HepG2 (cell line): ENCODE measurements at regions not wholly inside any gene's neighbourhood (a gene's known extent, or its start where the extent isn't known, plus 50 kb on each side); places are given as distances from the start of the nearest gene placed in this dataset.

Experiments used
- ARID5B ChIP-seq: IDR thresholded peaks from 2 replicates; pipeline ENCODE4 v1.4.0; 2020; ENCODE audit warnings: mild to moderate bottlenecking, missing genetic modification reagents
- CTCF ChIP-seq: sonication (generic); formaldehyde crosslinking; IDR thresholded peaks from 2 replicates; pipeline ENCODE4 v1.5.0; 2020; ENCODE audit warnings: mild to moderate bottlenecking, missing genetic modification reagents, moderate library complexity
- ESRRA ChIP-seq: sonication (generic); formaldehyde crosslinking; IDR thresholded peaks from 2 replicates; pipeline ENCODE4 v1.5.1; 2020; ENCODE audit warnings: mild to moderate bottlenecking, low read depth, missing genetic modification reagents
- FIP1L1 ChIP-seq: fragments of 200-400 bp; formaldehyde crosslinking; IDR thresholded peaks from 2 replicates; pipeline ENCODE4 v1.6.1; 2018; ENCODE audit warnings: low read depth, mild to moderate bottlenecking, low read length, moderate library complexity, borderline replicate concordance; ENCODE audit not compliant: insufficient read depth
- FOXA1 ChIP-seq, 2 experiments: fragments of 450-650 bp in 1 of 2; sonication (generic) in 1 of 2; formaldehyde crosslinking in 1 of 2; IDR thresholded peaks; 2 replicates each; pipeline versions ENCODE4 v1.4.0 to v1.6.1; 2016 to 2020; ENCODE audit warnings: missing genetic modification reagents in 1 of 2
- MEIS2 ChIP-seq: sonication (generic); formaldehyde crosslinking; IDR thresholded peaks from 2 replicates; pipeline ENCODE4 v1.9.0; 2021; ENCODE audit warnings: mild to moderate bottlenecking, missing genetic modification reagents
- ZBTB40 ChIP-seq, 2 experiments: fragments of 450-650 bp in 1 of 2; sonication (generic) in 1 of 2; formaldehyde crosslinking in 1 of 2; IDR thresholded peaks; 2 replicates each; pipeline versions ENCODE4 v1.6.1 to v1.8.0; 2016 to 2022; ENCODE audit warnings: antibody characterized with exemption in 1 of 2, mild to moderate bottlenecking in 1 of 2, missing genetic modification reagents in 1 of 2
- ZKSCAN1 ChIP-seq: fragments of 150-350 bp; IDR thresholded peaks from 2 replicates; pipeline ENCODE4 v1.6.1; 2014; ENCODE audit warnings: low read length
- ZNF792 ChIP-seq: IDR thresholded peaks from 2 replicates; pipeline ENCODE4 v1.6.1; 2016

GRCh38 chr3:24624938-24625681 is 130.5 kb upstream of the THRB start:
- TF ChIP-seq ZNF792 (CRISPR knock-in tag) (no peak), MEIS2 (CRISPR knock-in tag) (no peak), ESRRA (CRISPR knock-in tag) (no peak), ARID5B (CRISPR knock-in tag) (no peak), FOXA1 (IDR thresholded peaks at IDR 0.05) (no peak), FOXA1 (CRISPR knock-in tag; IDR thresholded peaks at IDR 0.05) (no peak), ZKSCAN1 (no peak), CTCF (CRISPR knock-in tag) (no peak), FIP1L1 (no peak), ZBTB40 (IDR thresholded peaks at IDR 0.05) (no peak), ZBTB40 (CRISPR knock-in tag; IDR thresholded peaks at IDR 0.05) (no peak)
